Upper lobe of left lung (tissue), 4 donors: ENCODE measurements at regions not wholly inside any gene's neighbourhood (a gene's known extent, or its start where the extent isn't known, plus 50 kb on each side); places are given as distances from the start of the nearest gene placed in this dataset.

Source experiments
- CTCF ChIP-seq, 6 experiments: fragments of 450-650 bp in 4 of 6; fragments of 200-600 bp in 2 of 6; sonication (generic) in 2 of 6; IDR thresholded peaks; one replicate each; pipeline ENCODE4 v1.5.1; 2016 to 2019; ENCODE audit warnings: antibody characterized with exemption in 6 of 6
- EP300 ChIP-seq, 4 donors: sonication (generic); formaldehyde crosslinking; IDR thresholded peaks; one replicate each; pipeline ENCODE4 v1.5.1; 2017; ENCODE audit warnings: antibody characterized with exemption in 4 of 4, control low read depth in 2 of 4
- POLR2A ChIP-seq, 4 donors: fragments of 450-650 bp; IDR thresholded peaks; one replicate each; pipeline ENCODE4 v1.5.1; 2016 to 2017; ENCODE audit warnings: antibody characterized with exemption in 4 of 4, mild to moderate bottlenecking in 2 of 4
- POLR2AphosphoS5 ChIP-seq, 2 donors: sonication (generic); formaldehyde crosslinking; IDR thresholded peaks; one replicate each; pipeline ENCODE4 v1.5.1; 2017; ENCODE audit warnings: antibody characterized with exemption in 2 of 2

- TF ChIP-seq CTCF (IDR thresholded peaks at IDR 0.05): no peak
- no peak for TF ChIP-seq POLR2A (IDR thresholded peaks at IDR 0.05)
- no peak for TF ChIP-seq EP300 (IDR thresholded peaks at IDR 0.05)
- no peak for TF ChIP-seq POLR2AphosphoS5 (IDR thresholded peaks at IDR 0.05)
Measured at GRCh38 chr7:24052572-24053260, 231.3 kb upstream of the NPY start.
